ENCODE measurements at regions not wholly inside any gene's neighbourhood (a gene's known extent, or its start where the extent isn't known, plus 50 kb on each side); places are given as distances from the start of the nearest gene placed in this dataset.
"Not testable (repeated sequence)": the region's sequence is repeated elsewhere in the genome, so short reads cannot be mapped to it uniquely, and the experiment has no call there.

DNA sequence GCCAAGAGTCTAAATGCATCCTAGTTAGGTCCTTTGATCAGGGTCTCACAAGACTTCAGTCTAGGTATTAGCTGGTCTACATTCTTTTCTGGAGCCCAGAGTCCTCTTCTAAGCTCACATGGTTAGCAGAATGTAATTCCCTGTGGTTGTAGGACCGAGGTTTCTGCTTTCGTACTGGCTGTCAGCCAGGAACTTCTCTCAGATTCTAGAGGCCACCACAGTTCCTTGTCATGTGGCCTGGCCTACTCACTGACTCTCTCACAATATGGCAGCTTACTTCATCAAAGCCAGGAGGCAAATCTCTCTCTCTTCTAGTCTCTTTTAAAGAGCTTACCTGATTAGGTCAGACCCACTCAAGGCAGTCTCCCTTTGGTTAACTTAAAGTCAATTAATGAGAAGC lies 82.9 kb downstream of the POU4F1 start:
- H3K9me3 ChIP-seq (ENCODE audit: insufficient read depth, low read depth, low read length), result no peaks in the 10 kb centered on the region
- no peaks in the 10 kb centered on the region for H3K36me3 ChIP-seq (ENCODE audit: insufficient read depth, low read length)
- no peak overlapping the region for H2AFZ ChIP-seq (ENCODE audit: low read length)
- H3K79me2 ChIP-seq (ENCODE audit: insufficient read depth, low read length), result no peaks in the 10 kb centered on the region
- H3F3A ChIP-seq (ENCODE audit: low read depth), result no peaks in the 10 kb centered on the region
- H4K20me1 ChIP-seq (ENCODE audit: insufficient read depth, low read length, poor library complexity, severe bottlenecking), result no peaks in the 10 kb centered on the region
- H3K27me3 ChIP-seq (ENCODE audit: insufficient read depth, low read length, poor library complexity, severe bottlenecking), result no peaks in the 10 kb centered on the region
- TF ChIP-seq EZH2phosphoT487 (IDR thresholded peaks at IDR 0.05; ENCODE audit: borderline replicate concordance), result no peak
- TF ChIP-seq CTCF (conservative IDR thresholded peaks at IDR 0.05; ENCODE audit: low read length), result no peak
- H3K9ac ChIP-seq (ENCODE audit: low read depth, low read length, poor library complexity, severe bottlenecking), result no peak overlapping the region
- H3K4me3 ChIP-seq (ENCODE audit: low read length, poor library complexity, severe bottlenecking), result no peak overlapping the region
- H3K9me2 ChIP-seq (replicated peaks; ENCODE audit: low read depth, low read length), result no peaks in the 10 kb centered on the region
- H3K4me1 ChIP-seq (ENCODE audit: insufficient read depth, low read length, poor library complexity, severe bottlenecking), result no peaks in the 10 kb centered on the region
- no peak overlapping the region for H3K4me2 ChIP-seq (ENCODE audit: low read depth, low read length, poor library complexity, severe bottlenecking)

- not testable (repeated sequence) for H3K79me2 ChIP-seq (ENCODE audit: insufficient read depth, low read length); H3K9me3 ChIP-seq (ENCODE audit: insufficient read depth, low read depth, low read length); H3K9me2 ChIP-seq (replicated peaks; ENCODE audit: low read depth, low read length); H3K27me3 ChIP-seq (ENCODE audit: insufficient read depth, low read length, poor library complexity, severe bottlenecking); H3K4me2 ChIP-seq (ENCODE audit: low read depth, low read length, poor library complexity, severe bottlenecking); H3F3A ChIP-seq (ENCODE audit: low read depth); H3K9ac ChIP-seq (ENCODE audit: low read depth, low read length, poor library complexity, severe bottlenecking); H3K36me3 ChIP-seq (ENCODE audit: insufficient read depth, low read length); H4K20me1 ChIP-seq (ENCODE audit: insufficient read depth, low read length, poor library complexity, severe bottlenecking); H3K4me3 ChIP-seq (ENCODE audit: low read length, poor library complexity, severe bottlenecking); H2AFZ ChIP-seq (ENCODE audit: low read length); H3K4me1 ChIP-seq (ENCODE audit: insufficient read depth, low read length, poor library complexity, severe bottlenecking)
These were observed 84.9 kb downstream of the POU4F1 start for GRCh38 chr13:78518482-78518881.

DNA sequence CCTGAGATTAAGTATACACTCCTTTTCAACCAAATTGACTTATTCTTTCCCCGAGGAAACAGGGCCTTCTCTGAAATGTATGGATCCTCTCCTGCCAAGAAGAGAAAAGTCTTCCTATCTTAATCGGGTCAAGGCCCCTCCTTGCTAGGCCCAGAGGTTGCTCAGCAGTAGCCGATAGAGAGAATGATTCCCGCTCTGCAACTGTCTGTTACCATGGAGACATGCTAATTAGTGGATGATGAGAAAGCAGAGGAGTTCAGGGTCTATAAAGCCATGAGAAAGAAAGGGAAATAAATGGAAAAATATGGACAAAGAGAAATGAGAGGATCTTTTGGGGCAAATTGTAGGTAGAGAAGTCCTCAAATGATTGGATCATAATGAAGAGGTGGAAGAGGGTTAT lies 103.5 kb downstream of the POU4F1 start:
- H3K9me3 ChIP-seq (ENCODE audit: insufficient read depth, low read depth, low read length), result no peaks in the 10 kb centered on the region
- H3K9ac ChIP-seq (ENCODE audit: low read depth, low read length, poor library complexity, severe bottlenecking), result no peak overlapping the region
- no peaks in the 10 kb centered on the region for H3K79me2 ChIP-seq (ENCODE audit: insufficient read depth, low read length)
- no peak overlapping the region for H2AFZ ChIP-seq (ENCODE audit: low read length)
- H4K20me1 ChIP-seq (ENCODE audit: insufficient read depth, low read length, poor library complexity, severe bottlenecking), result no peaks in the 10 kb centered on the region
- no peak overlapping the region for H3K4me2 ChIP-seq (ENCODE audit: low read depth, low read length, poor library complexity, severe bottlenecking)
- H3F3A ChIP-seq (ENCODE audit: low read depth), result no peaks in the 10 kb centered on the region
- H3K4me1 ChIP-seq (ENCODE audit: insufficient read depth, low read length, poor library complexity, severe bottlenecking), result no peaks in the 10 kb centered on the region
- H3K4me3 ChIP-seq (ENCODE audit: low read length, poor library complexity, severe bottlenecking), result no peak overlapping the region
- no peaks in the 10 kb centered on the region for H3K27me3 ChIP-seq (ENCODE audit: insufficient read depth, low read length, poor library complexity, severe bottlenecking)
- no peaks in the 10 kb centered on the region for H3K9me2 ChIP-seq (replicated peaks; ENCODE audit: low read depth, low read length)
- no peaks in the 10 kb centered on the region for H3K36me3 ChIP-seq (ENCODE audit: insufficient read depth, low read length)
- TF ChIP-seq CTCF (conservative IDR thresholded peaks at IDR 0.05; ENCODE audit: low read length) (no peak), EZH2phosphoT487 (IDR thresholded peaks at IDR 0.05; ENCODE audit: borderline replicate concordance) (no peak)

- Histone ChIP-seq H3K9me2 (replicated peaks; ENCODE audit: low read depth, low read length) (no peaks in the 10 kb centered on the region), H3F3A (ENCODE audit: low read depth) (no peaks in the 10 kb centered on the region), H3K36me3 (ENCODE audit: insufficient read depth, low read length) (no peaks in the 10 kb centered on the region), H3K4me2 (ENCODE audit: low read depth, low read length, poor library complexity, severe bottlenecking) (no peak overlapping the region), H3K4me1 (ENCODE audit: insufficient read depth, low read length, poor library complexity, severe bottlenecking) (no peaks in the 10 kb centered on the region), H2AFZ (ENCODE audit: low read length) (no peak overlapping the region), H3K27me3 (ENCODE audit: insufficient read depth, low read length, poor library complexity, severe bottlenecking) (no peaks in the 10 kb centered on the region), H3K79me2 (ENCODE audit: insufficient read depth, low read length) (no peaks in the 10 kb centered on the region), H3K9ac (ENCODE audit: low read depth, low read length, poor library complexity, severe bottlenecking) (no peak overlapping the region), H3K4me3 (ENCODE audit: low read length, poor library complexity, severe bottlenecking) (no peak overlapping the region), H3K9me3 (ENCODE audit: insufficient read depth, low read depth, low read length) (no peaks in the 10 kb centered on the region), H4K20me1 (ENCODE audit: insufficient read depth, low read length, poor library complexity, severe bottlenecking) (no peaks in the 10 kb centered on the region)
- TF ChIP-seq EZH2phosphoT487 (IDR thresholded peaks at IDR 0.05; ENCODE audit: borderline replicate concordance), result no peak
- no peak for TF ChIP-seq CTCF (conservative IDR thresholded peaks at IDR 0.05; ENCODE audit: low read length)
These were observed 105.5 kb downstream of the POU4F1 start for GRCh38 chr13:78497702-78498355.

Data from Loucy (cell line).